Heart left ventricle (tissue), 16 donors: ENCODE measurements at regions not wholly inside any gene's neighbourhood (a gene's known extent, or its start where the extent isn't known, plus 50 kb on each side); places are given as distances from the start of the nearest gene placed in this dataset.
A peak's percentile ranks its signal among the peaks of the same experiment; 100 is the strongest.

Experiments
- ATAC-seq, 4 donors: fragments of 200-7000 bp; cut with Tn5 transposase; one replicate each; pipeline ENCODE4 v1.9.1; 2020 to 2022; ENCODE audit warnings: moderate library complexity in 4 of 4, mild to moderate bottlenecking in 3 of 4, moderate number of reproducible peaks in 1 of 4
- DNase-seq, 5 donors: peaks; one replicate each; pipeline ENCODE4 v3.0.0-alpha.2; 2020
- H3K27ac ChIP-seq, 12 donors: fragments of 200-600 bp; sonication (generic) in 4 of 12; one replicate each; pipeline versions ENCODE4 v1.5.0 to v1.8.0; 2016 to 2022; ENCODE audit warnings: mild to moderate bottlenecking in 2 of 12
- H3K27me3 ChIP-seq, 9 donors: fragments of 200-600 bp; sonication (generic) in 2 of 9; one replicate each; pipeline versions ENCODE4 v1.5.1 to v1.8.0; 2016 to 2022; ENCODE audit warnings: mild to moderate bottlenecking in 3 of 9
- H3K36me3 ChIP-seq, 9 donors: fragments of 200-600 bp; sonication (generic) in 2 of 9; one replicate each; pipeline versions ENCODE4 v1.5.0 to v1.8.0; 2018 to 2022; ENCODE audit warnings: mild to moderate bottlenecking in 2 of 9
- H3K4me1 ChIP-seq, 12 donors: fragments of 200-600 bp; sonication (generic) in 4 of 12; one replicate each; pipeline versions ENCODE4 v1.5.0 to v1.8.0; 2016 to 2022; ENCODE audit warnings: mild to moderate bottlenecking in 3 of 12
- H3K4me3 ChIP-seq, 12 donors: fragments of 200-600 bp; sonication (generic) in 4 of 12; one replicate each; pipeline versions ENCODE4 v1.5.0 to v1.8.0; 2017 to 2022; ENCODE audit warnings: mild to moderate bottlenecking in 9 of 12, moderate library complexity in 4 of 12
- H3K9me3 ChIP-seq, 12 donors: fragments of 200-600 bp; sonication (generic) in 4 of 12; one replicate each; pipeline versions ENCODE4 v1.5.0 to v1.8.0; 2016 to 2022; ENCODE audit warnings: mild to moderate bottlenecking in 1 of 12
- POLR2A ChIP-seq, 2 donors: fragments of 450-650 bp; IDR thresholded peaks; one replicate each; pipeline ENCODE4 v1.6.1; 2017; ENCODE audit warnings: antibody characterized with exemption in 2 of 2, mild to moderate bottlenecking in 2 of 2, moderate library complexity in 2 of 2
- WGBS, 4 donors: extraction: QIAGEN DNeasy Blood & Tissue Kit in 2 of 4; methylation state at CpG; one replicate each; pipeline versions ENCODE4 v1.1.5 to v1.1.7; 2013 to 2018; 5-methylcytosine and 5-hydroxymethylcytosine counted together
- intact Hi-C, 10 donors: fragments of 100-400 bp; cut with DNase I; formaldehyde crosslinking; loops; one replicate each; pipeline versions ENCODE4 v1.11.1 to v1.14.2; 2022
- TF ChIP-seq, protein P1 (sequence below), 12 donors: fragments of 200-600 bp; sonication (generic) in 4 of 12; IDR thresholded peaks; one replicate each; pipeline versions ENCODE4 v1.5.0 to v1.8.0; 2018 to 2022; ENCODE audit warnings: antibody characterized with exemption in 12 of 12, mild to moderate bottlenecking in 5 of 12
- donor health status: ischemic (EF 13 %, LVEDD 7.1; RV severe dilation, severe dysfunction).
- donor health status: healthy with polysubstance abuse.
- donor health status: DM: no; HTN: yes; CAD: no.
- donor health status: DM: no; HTN: no; CAD: no.
- donor health status: ischemic (EF 25% LVEDD 6.9; RV normal size, moderate dysfunction).
- donor health status: ischemic (EF 25% LVEDD 5.7; RV mildly dilated, moderate dysfunction).
- donor health status: healthy.
- donor health status: DM: yes; HTN: yes; CAD: no.
- donor health status: ischemic (EF 35%, LVEDD 5.7; RV mildly dilated, moderate dysfunction).
- donor health status: nonischemic (EF 11% LVEDD 7.7; RV severe dilation, severe dysfunction).
- donor health status: DM: yes; HTN: yes; CAD: no.
- donor health status: PGD.
- donor health status: ischemic (EF 29% LVEDD 5.4; RV normal size, mild dysfunction).
- donor health status: nonischemic (EF 23%, LVEDD 6.1; RV moderate dilation, normal function).

DNA sequence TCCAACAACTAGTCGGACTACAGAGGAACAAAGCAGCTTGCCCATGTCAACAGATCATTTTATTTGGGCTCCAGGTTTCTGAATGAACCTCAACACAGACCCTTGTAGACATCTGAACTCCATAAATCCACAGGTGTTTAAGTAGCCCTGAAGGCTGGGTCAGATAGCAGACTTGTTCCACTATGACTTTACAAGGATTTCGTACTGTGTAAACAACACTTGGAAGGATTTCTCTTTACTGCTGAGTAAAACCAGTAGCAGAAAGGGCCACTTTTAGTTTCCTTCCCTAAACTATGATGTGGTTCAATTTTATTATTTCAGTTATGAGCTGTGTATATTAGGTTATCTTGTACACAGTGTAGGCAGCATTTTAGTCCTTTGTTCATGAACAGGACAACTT lies 316.4 kb upstream of the ADGRL2 start:
- no peak for DNase-seq
- WGBS, 4 donors, result 73 to 90% (median 86%) methylated on average over 2 of the region's 2 CpGs
- no peak for ATAC-seq
- Histone ChIP-seq H3K9me3 (peaks cover 0 to 13% (median 4%) of the 10 kb centered on the region in 12 donors), H3K27me3 (no peaks in the 10 kb centered on the region), H3K4me3 (no peak overlapping the region), H3K36me3 (no peaks in the 10 kb centered on the region), H3K4me1 (peaks cover 0 to 5% (median 0%) of the 10 kb centered on the region in 12 donors), H3K27ac (no peak overlapping the region)
- intact Hi-C loops, result no loop called here
- TF ChIP-seq POLR2A (IDR thresholded peaks at IDR 0.05), result no peak
- TF ChIP-seq, protein P1, sequence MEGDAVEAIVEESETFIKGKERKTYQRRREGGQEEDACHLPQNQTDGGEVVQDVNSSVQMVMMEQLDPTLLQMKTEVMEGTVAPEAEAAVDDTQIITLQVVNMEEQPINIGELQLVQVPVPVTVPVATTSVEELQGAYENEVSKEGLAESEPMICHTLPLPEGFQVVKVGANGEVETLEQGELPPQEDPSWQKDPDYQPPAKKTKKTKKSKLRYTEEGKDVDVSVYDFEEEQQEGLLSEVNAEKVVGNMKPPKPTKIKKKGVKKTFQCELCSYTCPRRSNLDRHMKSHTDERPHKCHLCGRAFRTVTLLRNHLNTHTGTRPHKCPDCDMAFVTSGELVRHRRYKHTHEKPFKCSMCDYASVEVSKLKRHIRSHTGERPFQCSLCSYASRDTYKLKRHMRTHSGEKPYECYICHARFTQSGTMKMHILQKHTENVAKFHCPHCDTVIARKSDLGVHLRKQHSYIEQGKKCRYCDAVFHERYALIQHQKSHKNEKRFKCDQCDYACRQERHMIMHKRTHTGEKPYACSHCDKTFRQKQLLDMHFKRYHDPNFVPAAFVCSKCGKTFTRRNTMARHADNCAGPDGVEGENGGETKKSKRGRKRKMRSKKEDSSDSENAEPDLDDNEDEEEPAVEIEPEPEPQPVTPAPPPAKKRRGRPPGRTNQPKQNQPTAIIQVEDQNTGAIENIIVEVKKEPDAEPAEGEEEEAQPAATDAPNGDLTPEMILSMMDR (IDR thresholded peaks at IDR 0.05), result no peak

DNA sequence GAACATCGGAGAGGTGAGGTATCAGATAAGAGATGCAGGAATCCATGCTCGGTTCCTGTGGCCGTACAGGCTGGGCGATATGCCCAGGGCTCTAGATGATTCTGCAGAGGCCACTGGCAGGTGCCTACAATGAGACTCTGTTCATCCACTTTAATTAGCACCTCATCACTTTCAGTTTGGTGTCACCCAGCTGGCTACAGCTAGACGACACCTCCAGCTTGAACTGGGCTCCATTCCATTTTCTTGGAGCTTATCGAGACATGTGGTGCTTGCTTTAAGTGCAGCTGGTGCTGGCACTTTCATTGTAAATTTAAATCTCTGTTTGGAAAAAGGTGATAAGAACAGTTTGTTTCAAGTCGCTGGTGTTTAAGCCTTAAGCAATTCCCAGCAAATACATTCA lies 322.5 kb upstream of the ADGRL2 start:
- ATAC-seq (peak; percentile 92 to 99 (median 98)), DNase-seq (peak; percentile 66 to 82 (median 71))
- H3K4me1 ChIP-seq, result peaks cover 0 to 17% (median 5%) of the 10 kb centered on the region in 12 donors
- no peaks in the 10 kb centered on the region for H3K36me3 ChIP-seq
- WGBS, 4 donors, result 5 to 12% (median 6%) methylated on average over 7 of the region's 7 CpGs
- peak overlapping the region in 10 of 12 donors; percentile 18 to 64 (median 32) for H3K27ac ChIP-seq
- H3K9me3 ChIP-seq, result no peaks in the 10 kb centered on the region
- H3K27me3 ChIP-seq, result no peaks in the 10 kb centered on the region
- TF ChIP-seq, protein P1 (IDR thresholded peaks at IDR 0.05), result no peak
- no peak for TF ChIP-seq POLR2A (IDR thresholded peaks at IDR 0.05)
- peak overlapping the region in 9 of 12 donors; percentile 29 to 44 (median 35) for H3K4me3 ChIP-seq
- intact Hi-C loops, result loop anchor here in 2 of 10 donors (5.0 kb wide), 2 partner anchors 66 to 171 kb away; no protein-coding TSS in a partner anchor

DNA sequence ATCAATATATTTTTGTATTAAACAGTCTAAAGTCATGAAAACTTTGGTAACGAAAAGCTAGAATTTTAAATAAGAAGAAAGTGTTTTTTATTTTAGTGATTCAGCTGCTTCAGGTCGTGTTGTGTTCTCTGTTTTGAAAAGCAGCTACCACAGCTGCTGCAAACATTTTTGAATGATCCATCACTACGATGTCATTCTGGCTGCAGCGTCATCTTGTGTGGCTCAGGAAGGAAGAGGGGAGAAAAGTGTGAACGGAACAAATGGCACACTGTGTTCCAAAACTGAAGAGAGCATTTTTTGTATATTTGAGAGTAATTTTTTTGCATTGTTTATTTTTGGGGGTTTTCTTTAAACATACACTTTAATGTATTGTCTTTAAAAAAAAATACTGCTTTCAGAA lies 323.0 kb upstream of the ADGRL2 start:
- peak in 2 of 4 donors; percentile 40 to 57 for ATAC-seq
- H3K4me1 ChIP-seq, result peaks cover 0 to 17% (median 5%) of the 10 kb centered on the region in 12 donors
- no peaks in the 10 kb centered on the region for H3K9me3 ChIP-seq
- intact Hi-C loops, result loop anchor here in 2 of 10 donors (5.0 kb wide), 2 partner anchors 65 to 170 kb away; no protein-coding TSS in a partner anchor
- DNase-seq, result no peak
- H3K4me3 ChIP-seq, result peak overlapping the region in 9 of 12 donors; percentile 29 to 44 (median 35)
- H3K27me3 ChIP-seq, result no peaks in the 10 kb centered on the region
- TF ChIP-seq, protein P1 (IDR thresholded peaks at IDR 0.05), result no peak
- H3K36me3 ChIP-seq, result no peaks in the 10 kb centered on the region
- H3K27ac ChIP-seq, result peak overlapping the region in 10 of 12 donors; percentile 18 to 64 (median 31)
- 10 to 22% (median 14%) methylated on average over 5 of the region's 5 CpGs for WGBS, 4 donors

DNA sequence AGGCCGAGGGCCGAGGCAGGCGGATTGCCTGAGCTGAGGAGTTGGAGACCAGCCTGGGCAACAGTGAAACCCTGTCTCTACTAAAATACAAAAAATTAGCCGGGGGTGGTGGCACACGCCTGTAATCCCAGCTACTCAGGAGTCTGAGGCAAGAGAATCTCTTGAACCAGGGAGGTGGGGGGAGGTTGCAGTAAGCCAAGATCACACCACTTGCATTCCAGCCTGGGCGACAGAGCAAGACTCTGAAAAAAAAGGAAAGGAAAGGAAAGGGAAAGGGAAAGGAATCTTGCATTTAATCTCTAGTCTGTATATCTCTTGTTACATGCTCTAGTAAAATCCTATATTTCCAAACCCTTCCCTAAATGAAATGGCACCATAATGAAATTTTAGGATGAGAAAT lies 328.3 kb upstream of the ADGRL2 start:
- Histone ChIP-seq H3K36me3 (no peaks in the 10 kb centered on the region), H3K27me3 (no peaks in the 10 kb centered on the region), H3K27ac (no peak overlapping the region), H3K4me3 (no peak overlapping the region), H3K4me1 (peaks cover 0 to 2% (median under 1%) of the 10 kb centered on the region in 12 donors), H3K9me3 (no peaks in the 10 kb centered on the region)
- no peak for DNase-seq
- 88 to 96% (median 92%) methylated on average over 6 of the region's 6 CpGs for WGBS, 4 donors
- ATAC-seq, result no peak
- TF ChIP-seq POLR2A (IDR thresholded peaks at IDR 0.05), result no peak
- TF ChIP-seq, protein P1 (IDR thresholded peaks at IDR 0.05), result no peak
- intact Hi-C loops, result loop anchor here in 1 of 10 donors (5.0 kb wide), 1 partner anchor 40 kb away; no protein-coding TSS in a partner anchor
